GM12878 (cell line): ENCODE measurements at regions not wholly inside any gene's neighbourhood (a gene's known extent, or its start where the extent isn't known, plus 50 kb on each side); places are given as distances from the start of the nearest gene placed in this dataset.

Experiments used
- ATAC-seq: fragments of 200-7000 bp; cut with Tn5 transposase; 3 replicates; pipeline ENCODE4 v1.9.1; 2020; ENCODE audit warnings: mild to moderate bottlenecking, moderate library complexity
- BruUV-seq: library from RNA; stranded (reverse); fragments of 400-500 nt; replicated peaks from 2 replicates; lab custom pipeline; 2021; lab: Mats Ljungman, UMichigan
- CTCF ChIA-PET: fragments of 300-600 bp; sonication (Branson Sonifier 250); formaldehyde crosslinking; extraction: SDS; loops from one replicate; lab custom pipeline; 2021; ENCODE audit warnings: inconsistent platforms; lab: Yijun Ruan, JAX
- POLR2A ChIA-PET: fragments of 350-600 bp; formaldehyde crosslinking; extraction: SDS; loops from one replicate; lab custom pipeline; 2021; ENCODE audit warnings: inconsistent platforms; lab: Charles Lee
- RAD21 ChIA-PET: fragments of 300-600 bp; sonication (Branson Sonifier 250); formaldehyde crosslinking; loops from one replicate; lab custom pipeline; 2023; ENCODE audit warnings: antibody characterized with exemption; ENCODE audit not compliant: unreplicated experiment; lab: Charles Lee
- SMC1A ChIA-PET: fragments of 300-600 bp; sonication (Branson Sonifier 250); formaldehyde crosslinking; loops from one replicate; lab custom pipeline; 2023; ENCODE audit not compliant: unreplicated experiment, uncharacterized antibody; lab: Charles Lee
- DNase-seq: peaks from one replicate; pipeline ENCODE4 v3.0.0-alpha.2; 2011; ENCODE audit warnings: low read depth, low spot score
- FAIRE-seq: peaks from 3 replicates; lab custom pipeline; 2011; peaks lifted over from hg19 to GRCh38; lab: Jason Lieb, UNC
- H2AFZ ChIP-seq: 2 replicates; pipeline ENCODE4 v1.6.0; 2011; ENCODE audit warnings: low read depth, low read length, control low read depth; ENCODE audit not compliant: control insufficient read depth
- H3K27ac ChIP-seq: 2 replicates; pipeline ENCODE4 v1.5.1; 2011; ENCODE audit warnings: control low read depth; ENCODE audit not compliant: control insufficient read depth, insufficient read depth
- H3K27me3 ChIP-seq, 2 experiments: replicated peaks in 1 of 2; 2 replicates each; pipeline versions ENCODE4 v1.6.0 to v1.6.1; 2011; ENCODE audit warnings: low read length in 1 of 2; ENCODE audit not compliant: control insufficient read depth in 2 of 2, insufficient read depth in 2 of 2
- H3K36me3 ChIP-seq, 2 experiments: 2 replicates each; pipeline ENCODE4 v1.5.1; 2011; ENCODE audit warnings: low read length in 1 of 2; ENCODE audit not compliant: control insufficient read depth in 2 of 2, insufficient read depth in 2 of 2
- H3K4me1 ChIP-seq: 2 replicates; pipeline ENCODE4 v1.6.1; 2011; ENCODE audit warnings: mild to moderate bottlenecking, low read length, moderate library complexity, mixed read lengths; ENCODE audit not compliant: control insufficient read depth, insufficient read depth
- H3K4me2 ChIP-seq: 2 replicates; pipeline ENCODE4 v1.6.0; 2011; ENCODE audit warnings: control low read depth; ENCODE audit not compliant: control insufficient read depth, insufficient read depth
- H3K4me3 ChIP-seq: fragments of 200-600 bp; sonication (generic); 2 replicates; pipeline ENCODE4 v1.5.1; 2016
- H3K79me2 ChIP-seq: 2 replicates; pipeline ENCODE4 v1.6.0; 2011; ENCODE audit warnings: low read length; ENCODE audit not compliant: control insufficient read depth, insufficient read depth
- H3K9ac ChIP-seq: 2 replicates; pipeline ENCODE4 v1.8.0; 2011; ENCODE audit warnings: low read length, control low read depth, mixed read lengths; ENCODE audit not compliant: control insufficient read depth, insufficient read depth
- H3K9me3 ChIP-seq: replicated peaks from 3 replicates; pipeline ENCODE4 v1.5.1; 2011; ENCODE audit warnings: mild to moderate bottlenecking, low read length; ENCODE audit not compliant: control insufficient read depth, insufficient read depth
- H4K20me1 ChIP-seq: 2 replicates; pipeline ENCODE4 v1.6.0; 2011; ENCODE audit not compliant: control insufficient read depth, insufficient read depth
- BRCA1 ChIP-seq: IDR thresholded peaks from 2 replicates; pipeline ENCODE4 v1.6.1; 2011; ENCODE audit warnings: low read depth, low read length, improper control_type of control experiment
- ESRRA ChIP-seq: IDR thresholded peaks from 2 replicates; pipeline ENCODE4 v1.6.1; 2012; ENCODE audit warnings: mild to moderate bottlenecking, low read length, improper control_type of control experiment
- RAD21 ChIP-seq: IDR thresholded peaks from 2 replicates; pipeline ENCODE4 v1.6.1; 2011; ENCODE audit warnings: mild to moderate bottlenecking, low read depth, low read length, moderate library complexity; ENCODE audit not compliant: insufficient read depth
- RUNX3 ChIP-seq: IDR thresholded peaks from 2 replicates; pipeline ENCODE4 v1.6.1; 2012; ENCODE audit warnings: low read length, inconsistent platforms
- TBL1XR1 ChIP-seq: IDR thresholded peaks from 2 replicates; pipeline ENCODE4 v1.6.1; 2012; ENCODE audit warnings: low read depth, low read length, improper control_type of control experiment
- WGBS: methylation state at CpG from one replicate; pipeline ENCODE4 v1.1.6; 2016; ENCODE audit warnings: low lambda C conversion rate; ENCODE audit not compliant: insufficient replicate concordance, insufficient coverage; ENCODE audit errors: missing lambda C conversion rate; 5-methylcytosine and 5-hydroxymethylcytosine counted together
- in situ Hi-C: fragments of 300-500 bp; cut with MboI; formaldehyde crosslinking; loops from 9 replicates; pipeline ENCODE4 v1.14.3; 2018; ENCODE audit warnings: mixed read lengths
- intact Hi-C: fragments of 100-400 bp; cut with micrococcal nuclease; formaldehyde crosslinking; loops from one replicate; pipeline ENCODE4 v1.14.2; 2022; ENCODE audit not compliant: unreplicated experiment
- TF ChIP-seq, protein P1 (sequence below): IDR thresholded peaks from 2 replicates; pipeline ENCODE4 v1.6.1; 2011; ENCODE audit warnings: low read depth, low read length, improper control_type of control experiment, borderline replicate concordance

DNA sequence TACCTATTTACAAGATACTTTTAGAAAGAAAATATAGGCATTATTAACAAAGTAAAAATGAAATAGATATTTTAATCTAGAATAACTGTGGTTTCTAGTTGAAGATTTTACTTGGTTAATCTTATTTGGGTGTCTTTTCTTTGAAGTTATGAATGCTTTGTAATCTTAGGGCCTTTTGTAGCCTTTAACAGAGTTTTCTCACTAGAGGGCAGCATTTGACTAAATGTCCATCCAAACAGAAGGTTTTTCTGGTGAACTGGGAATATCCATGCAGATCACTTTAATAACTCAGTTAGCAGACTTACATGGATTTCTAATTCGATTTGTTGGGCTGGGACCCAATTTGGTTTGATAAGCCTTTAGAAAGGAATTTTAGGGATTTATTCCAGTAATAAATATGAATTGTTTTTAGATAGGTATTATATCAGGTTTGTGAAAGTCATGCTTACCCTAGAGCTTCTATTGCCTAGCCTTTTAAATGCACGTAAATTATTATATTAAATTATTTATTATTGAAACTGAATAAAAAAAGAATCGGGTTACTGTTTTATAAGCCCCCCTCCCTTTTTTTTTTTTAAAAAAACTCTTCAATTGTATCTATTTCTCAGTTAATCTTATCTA is 119.7 kb downstream of the ZNF326 start (continued):
- TF ChIP-seq RAD21 = peak; percentile 93

DNA sequence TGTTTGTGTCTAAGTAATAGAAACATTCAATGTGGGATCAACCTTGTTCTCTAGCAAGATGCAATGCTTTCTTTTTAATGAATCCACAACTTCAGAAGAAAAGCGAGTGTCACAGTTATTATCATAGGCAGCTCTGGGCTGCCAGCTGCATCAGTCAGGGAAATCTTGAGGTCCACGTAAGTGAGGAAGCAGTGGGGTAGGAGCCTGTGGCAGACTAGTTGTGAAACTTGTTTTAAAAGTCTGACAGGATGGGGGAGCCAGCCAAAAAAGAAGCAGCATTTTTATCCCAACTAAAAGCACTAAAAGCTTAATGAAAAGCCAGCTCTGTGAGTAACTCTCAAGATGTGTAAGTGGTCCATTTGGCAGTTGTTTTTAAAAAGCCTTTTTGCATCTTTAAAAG is 113.1 kb downstream of the ZNF326 start:
- RAD21 ChIA-PET = no interaction called here
- BruUV-seq = no TSS peak
- Histone ChIP-seq H3K4me3 (no peak overlapping the region), H3K4me1 (no peaks in the 10 kb centered on the region), H3K79me2 (no peaks in the 10 kb centered on the region), H3K9me3 (no peaks in the 10 kb centered on the region), H4K20me1 (no peaks in the 10 kb centered on the region), H3K27ac (no peak overlapping the region), H3K36me3 (no peaks in the 10 kb centered on the region), H3K9ac (no peak overlapping the region), H3K27me3 (no peaks in the 10 kb centered on the region; a peak in 1 of 4 replicates)
- SMC1A ChIA-PET = interaction anchor here (1.0 to 1.2 kb wide), 2 partner anchors 16 to 919 kb away, joined by 3 read pairs; no protein-coding TSS in a partner anchor
- DNase-seq = no peak
- CTCF ChIA-PET = interaction anchor here (1.0 to 1.6 kb wide), 2 partner anchors 17 to 1058 kb away, joined by 3 to 5 read pairs; no protein-coding TSS in a partner anchor
- intact Hi-C loops = loop anchor here (5.0 kb wide), 1 partner anchor 61 kb away; no protein-coding TSS in a partner anchor
- 16% methylated on average over 2 of the region's 2 CpGs for WGBS
- ATAC-seq = no peak
- in situ Hi-C loops = loop anchor here (25.0 kb wide), 1 partner anchor 1054 kb away; no protein-coding TSS in a partner anchor
- TF ChIP-seq TBL1XR1 = no peak
- no peak for TF ChIP-seq BRCA1
- TF ChIP-seq, protein P1, sequence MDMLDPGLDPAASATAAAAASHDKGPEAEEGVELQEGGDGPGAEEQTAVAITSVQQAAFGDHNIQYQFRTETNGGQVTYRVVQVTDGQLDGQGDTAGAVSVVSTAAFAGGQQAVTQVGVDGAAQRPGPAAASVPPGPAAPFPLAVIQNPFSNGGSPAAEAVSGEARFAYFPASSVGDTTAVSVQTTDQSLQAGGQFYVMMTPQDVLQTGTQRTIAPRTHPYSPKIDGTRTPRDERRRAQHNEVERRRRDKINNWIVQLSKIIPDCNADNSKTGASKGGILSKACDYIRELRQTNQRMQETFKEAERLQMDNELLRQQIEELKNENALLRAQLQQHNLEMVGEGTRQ = no peak
- TF ChIP-seq RUNX3 = no peak
- TF ChIP-seq ESRRA = no peak
- TF ChIP-seq, all 136 proteins: peak for 0
- H2AFZ ChIP-seq = no peak overlapping the region
- FAIRE-seq = no peak
- POLR2A ChIA-PET = no interaction called here
- H3K4me2 ChIP-seq = no peak overlapping the region
